Epithelial cell of proximal tubule (primary cell): ENCODE measurements at regions not wholly inside any gene's neighbourhood (a gene's known extent, or its start where the extent isn't known, plus 50 kb on each side); places are given as distances from the start of the nearest gene placed in this dataset.
"Not testable (repeated sequence)": the region's sequence is repeated elsewhere in the genome, so short reads cannot be mapped to it uniquely, and the experiment has no call there.

ENCODE experiments used
- DNase-seq: peaks from one replicate; pipeline ENCODE4 v3.0.0-alpha.2; 2011; ENCODE audit warnings: low read depth
- H3K4me3 ChIP-seq: 2 replicates; pipeline ENCODE4 v1.5.1; 2011; ENCODE audit warnings: low read depth, mild to moderate bottlenecking, low read length

GRCh38 chr16:32868334-32868733 lies 192.4 kb upstream of the TP53TG3 start:
- H3K4me3 ChIP-seq, DNase-seq: not testable (repeated sequence)

GRCh38 chr16:32865284-32865683 lies 189.3 kb upstream of the TP53TG3 start:
- not testable (repeated sequence) for DNase-seq

DNA sequence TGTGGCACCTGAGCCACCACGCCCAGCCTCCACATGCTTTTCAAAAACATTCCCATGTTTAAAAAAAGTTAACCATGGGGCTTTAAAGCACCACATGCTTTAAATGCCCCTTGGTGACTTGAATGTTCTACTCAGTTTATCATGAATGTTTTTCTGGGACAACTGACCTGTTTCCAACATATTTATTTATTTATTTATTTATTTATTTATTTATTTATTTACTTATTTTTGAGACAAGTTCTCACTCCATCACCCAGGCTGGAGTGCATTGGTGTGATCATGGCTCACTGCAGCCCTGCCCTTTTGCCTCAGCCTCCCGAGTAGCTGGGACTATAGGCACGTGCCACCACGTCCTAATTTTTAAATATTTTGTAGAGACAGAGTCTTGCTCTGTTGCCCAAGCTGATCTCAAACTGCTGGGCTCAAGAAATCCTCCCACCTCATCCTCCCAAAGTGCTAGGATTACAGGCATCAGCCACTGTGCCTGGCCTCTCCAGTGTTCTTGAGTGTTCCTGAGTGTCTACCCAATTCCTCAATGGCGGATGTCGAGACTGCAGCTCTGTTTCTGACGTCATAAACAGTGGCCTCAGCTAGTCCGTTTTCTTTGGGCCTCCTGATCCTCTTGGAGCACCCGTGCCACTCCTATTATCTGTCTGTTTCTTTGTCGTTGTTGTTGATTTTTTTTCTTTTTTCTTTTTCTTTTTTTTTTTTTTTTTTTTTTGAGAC lies 185.7 kb upstream of the TP53TG3 start:
- not testable (repeated sequence) for DNase-seq, H3K4me3 ChIP-seq

More at GRCh38 chr16:32865284-32865683, 189.3 kb upstream of the TP53TG3 start:
- not testable (repeated sequence) for H3K4me3 ChIP-seq

GRCh38 chr16:32847379-32847778 lies 171.4 kb upstream of the TP53TG3 start:
- DNase-seq, H3K4me3 ChIP-seq: not testable (repeated sequence)

DNA sequence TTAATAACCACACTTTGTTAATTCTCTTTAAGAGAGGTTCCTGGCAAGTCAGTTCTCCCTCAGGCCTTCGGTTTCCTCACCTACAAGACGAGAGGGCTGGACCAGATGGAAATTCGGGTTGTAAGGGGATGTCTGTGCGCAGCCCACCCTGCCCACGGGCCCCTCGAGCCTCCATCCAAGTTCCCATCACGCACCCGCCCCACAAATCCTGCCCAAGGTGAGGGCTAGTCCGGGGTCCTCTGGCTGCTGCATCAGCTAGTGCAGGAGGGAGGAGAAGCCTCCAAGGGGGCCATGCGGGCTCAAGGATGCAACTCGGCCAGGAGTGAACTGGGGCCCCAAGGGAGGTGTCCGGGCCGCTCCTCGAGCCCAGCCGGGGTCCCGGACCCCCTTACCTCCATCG lies 169.6 kb upstream of the TP53TG3 start:
- not testable (repeated sequence) for DNase-seq, H3K4me3 ChIP-seq

DNA sequence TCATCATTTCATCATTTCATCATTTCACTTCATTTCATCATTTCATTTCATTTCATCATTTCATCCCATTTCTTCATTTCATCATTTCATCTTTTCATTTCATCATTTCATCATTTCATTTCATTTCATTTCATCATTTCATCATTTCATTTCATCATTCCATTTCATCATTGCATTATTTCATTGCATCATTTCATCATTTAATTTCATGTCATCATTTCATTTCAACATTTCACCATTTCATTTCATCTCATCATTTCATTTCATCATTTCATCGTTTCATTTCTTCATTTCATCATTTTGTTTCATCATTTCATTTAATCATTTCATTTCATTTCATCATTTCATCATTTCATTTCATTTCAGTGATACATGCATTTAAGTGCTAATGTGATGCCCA lies 166.9 kb upstream of the TP53TG3 start:
- not testable (repeated sequence) for H3K4me3 ChIP-seq, DNase-seq

GRCh38 chr16:32807280-32807679 lies 131.3 kb upstream of the TP53TG3 start:
- H3K4me3 ChIP-seq: not testable (repeated sequence)

GRCh38 chr16:32805639-32806038 lies 129.7 kb upstream of the TP53TG3 start:
- DNase-seq: not testable (repeated sequence)

More at GRCh38 chr16:32807280-32807679, 131.3 kb upstream of the TP53TG3 start:
- DNase-seq: not testable (repeated sequence)

More at GRCh38 chr16:32805639-32806038, 129.7 kb upstream of the TP53TG3 start:
- H3K4me3 ChIP-seq: not testable (repeated sequence)
